ENCODE measurements at regions not wholly inside any gene's neighbourhood (a gene's known extent, or its start where the extent isn't known, plus 50 kb on each side); places are given as distances from the start of the nearest gene placed in this dataset.

DNA sequence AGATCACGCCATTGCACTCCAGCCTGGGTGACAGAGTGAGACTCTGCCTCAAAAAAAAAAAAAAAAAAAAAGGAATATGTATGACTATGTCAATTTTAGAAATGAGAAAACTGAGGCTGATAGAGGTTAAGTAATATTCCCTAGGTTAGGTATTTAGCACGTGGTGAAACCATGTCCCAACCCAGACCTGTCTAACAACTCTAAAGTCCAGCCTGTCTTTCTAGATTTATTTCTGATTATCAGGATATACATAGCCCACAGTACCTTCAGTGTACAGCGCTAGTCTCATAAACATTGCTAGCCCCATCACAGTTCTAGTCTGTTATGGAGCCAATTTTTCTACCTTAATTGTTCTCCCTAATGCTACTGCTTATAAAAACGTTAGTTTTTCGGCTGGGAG, 88.4 kb upstream of the RAP2B start:
- Histone ChIP-seq H3K9me3 (no peaks in the 10 kb centered on the region), H3K4me3 (no peak overlapping the region), H3K27ac (no peak overlapping the region), H3K4me1 (no peaks in the 10 kb centered on the region), H3K36me3 (no peaks in the 10 kb centered on the region), H3K27me3 (no peaks in the 10 kb centered on the region)
- TF ChIP-seq EP300 (IDR thresholded peaks at IDR 0.05): no peak
- TF ChIP-seq, protein P1, sequence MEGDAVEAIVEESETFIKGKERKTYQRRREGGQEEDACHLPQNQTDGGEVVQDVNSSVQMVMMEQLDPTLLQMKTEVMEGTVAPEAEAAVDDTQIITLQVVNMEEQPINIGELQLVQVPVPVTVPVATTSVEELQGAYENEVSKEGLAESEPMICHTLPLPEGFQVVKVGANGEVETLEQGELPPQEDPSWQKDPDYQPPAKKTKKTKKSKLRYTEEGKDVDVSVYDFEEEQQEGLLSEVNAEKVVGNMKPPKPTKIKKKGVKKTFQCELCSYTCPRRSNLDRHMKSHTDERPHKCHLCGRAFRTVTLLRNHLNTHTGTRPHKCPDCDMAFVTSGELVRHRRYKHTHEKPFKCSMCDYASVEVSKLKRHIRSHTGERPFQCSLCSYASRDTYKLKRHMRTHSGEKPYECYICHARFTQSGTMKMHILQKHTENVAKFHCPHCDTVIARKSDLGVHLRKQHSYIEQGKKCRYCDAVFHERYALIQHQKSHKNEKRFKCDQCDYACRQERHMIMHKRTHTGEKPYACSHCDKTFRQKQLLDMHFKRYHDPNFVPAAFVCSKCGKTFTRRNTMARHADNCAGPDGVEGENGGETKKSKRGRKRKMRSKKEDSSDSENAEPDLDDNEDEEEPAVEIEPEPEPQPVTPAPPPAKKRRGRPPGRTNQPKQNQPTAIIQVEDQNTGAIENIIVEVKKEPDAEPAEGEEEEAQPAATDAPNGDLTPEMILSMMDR (IDR thresholded peaks at IDR 0.05): no peak
- TF ChIP-seq POLR2A (IDR thresholded peaks at IDR 0.05): no peak
- TF ChIP-seq POLR2AphosphoS5 (IDR thresholded peaks at IDR 0.05): no peak
- 62% methylated on average over 5 of the region's 5 CpGs for WGBS
- no peak for DNase-seq (ENCODE audit: low spot score in 2 of 2)

DNA sequence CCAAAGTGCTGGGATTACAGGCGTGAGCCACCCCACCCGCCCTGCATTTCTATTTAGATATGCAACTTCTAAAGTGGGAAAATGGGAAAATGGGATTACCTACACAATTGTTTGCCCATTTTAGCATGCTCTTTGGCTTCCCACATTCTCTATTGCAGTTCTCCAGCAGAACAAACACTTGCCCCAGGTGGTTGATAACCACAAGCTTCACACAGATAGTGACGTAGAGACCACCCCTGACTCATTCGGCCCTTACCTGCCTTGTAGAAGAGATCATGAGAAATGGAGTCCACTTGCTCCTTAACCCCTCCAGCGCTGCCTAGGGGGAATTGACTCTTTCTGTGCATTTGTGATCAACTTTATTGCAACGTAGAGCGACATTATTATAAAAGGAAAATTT, 83.2 kb upstream of the RAP2B start:
- DNase-seq (ENCODE audit: low spot score in 2 of 2): no peak
- Histone ChIP-seq H3K27ac (no peak overlapping the region), H3K27me3 (no peaks in the 10 kb centered on the region), H3K4me3 (no peak overlapping the region), H3K36me3 (no peaks in the 10 kb centered on the region), H3K4me1 (no peaks in the 10 kb centered on the region), H3K9me3 (no peaks in the 10 kb centered on the region)
- WGBS: 89% methylated on average over 7 of the region's 7 CpGs
- TF ChIP-seq EP300 (IDR thresholded peaks at IDR 0.05) (no peak), POLR2A (IDR thresholded peaks at IDR 0.05) (no peak), POLR2AphosphoS5 (IDR thresholded peaks at IDR 0.05) (no peak)
- TF ChIP-seq, protein P1 (IDR thresholded peaks at IDR 0.05): no peak

- no peaks in the 10 kb centered on the region for H3K9me3 ChIP-seq
- H3K27ac ChIP-seq: no peak overlapping the region
- H3K4me3 ChIP-seq: no peak overlapping the region
- no peaks in the 10 kb centered on the region for H3K4me1 ChIP-seq
- no peaks in the 10 kb centered on the region for H3K36me3 ChIP-seq
- no peaks in the 10 kb centered on the region for H3K27me3 ChIP-seq
- TF ChIP-seq, protein P1 (IDR thresholded peaks at IDR 0.05): no peak
- TF ChIP-seq POLR2AphosphoS5 (IDR thresholded peaks at IDR 0.05) (no peak), POLR2A (IDR thresholded peaks at IDR 0.05) (no peak), EP300 (IDR thresholded peaks at IDR 0.05) (no peak)
- DNase-seq (ENCODE audit: low spot score in 2 of 2): no peak
These were observed 82.6 kb upstream of the RAP2B start for GRCh38 chr3:153079386-153079785.

DNA sequence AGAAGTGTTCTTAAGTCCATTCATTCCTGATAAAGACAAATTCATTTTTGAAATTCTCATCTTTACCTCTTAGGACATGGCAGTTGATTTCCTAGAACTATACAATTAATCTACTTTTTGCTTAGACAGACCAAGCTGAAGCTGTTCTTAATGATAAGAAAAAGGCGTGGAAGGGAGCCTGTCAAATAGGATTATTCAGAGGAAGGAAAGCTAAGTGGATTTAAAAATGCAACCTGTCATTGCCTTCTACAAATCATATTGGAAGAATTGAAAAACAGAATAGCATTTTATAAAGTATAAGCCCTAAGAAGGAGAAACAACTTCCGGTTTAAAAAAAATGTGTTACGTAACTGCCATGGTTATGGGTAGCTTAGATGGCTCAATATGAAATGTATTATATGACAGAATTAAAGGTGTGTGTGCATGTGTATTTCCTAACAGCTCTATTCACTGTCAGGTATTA, 81.2 kb upstream of the RAP2B start:
- DNase-seq (ENCODE audit: low spot score in 2 of 2): no peak
- TF ChIP-seq POLR2AphosphoS5 (IDR thresholded peaks at IDR 0.05) (no peak), EP300 (IDR thresholded peaks at IDR 0.05) (no peak), POLR2A (IDR thresholded peaks at IDR 0.05) (no peak)
- TF ChIP-seq, protein P1 (IDR thresholded peaks at IDR 0.05): no peak
- Histone ChIP-seq H3K4me3 (no peak overlapping the region), H3K4me1 (no peaks in the 10 kb centered on the region), H3K9me3 (no peaks in the 10 kb centered on the region), H3K27ac (no peak overlapping the region), H3K36me3 (no peaks in the 10 kb centered on the region), H3K27me3 (no peaks in the 10 kb centered on the region)
- WGBS: 59% methylated on average over 3 of the region's 3 CpGs

DNA sequence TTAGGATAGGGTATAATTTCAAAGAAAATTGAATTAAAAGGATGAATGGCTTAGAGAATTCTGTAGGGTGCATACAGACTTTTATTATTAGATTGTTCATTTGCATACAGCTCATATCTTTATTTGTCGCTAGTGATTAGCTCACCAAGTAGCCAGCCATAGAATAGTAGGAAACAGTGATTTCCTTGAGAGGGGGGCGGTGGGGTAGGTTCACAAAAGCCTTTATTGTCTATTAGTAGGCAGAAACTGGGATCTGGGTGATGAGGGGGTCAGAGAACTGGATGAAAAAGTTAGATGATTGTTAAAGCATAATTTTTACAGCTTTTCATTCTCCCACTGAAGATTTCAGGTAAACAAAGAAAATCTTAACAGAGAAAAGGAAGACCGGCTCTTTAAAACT, 77.6 kb upstream of the RAP2B start:
- no peak overlapping the region for H3K27ac ChIP-seq
- no peaks in the 10 kb centered on the region for H3K9me3 ChIP-seq
- no peaks in the 10 kb centered on the region for H3K27me3 ChIP-seq
- WGBS: 81% methylated on average over 3 of the region's 3 CpGs
- no peak overlapping the region for H3K4me3 ChIP-seq
- H3K4me1 ChIP-seq: no peaks in the 10 kb centered on the region
- H3K36me3 ChIP-seq: no peaks in the 10 kb centered on the region
- TF ChIP-seq, protein P1 (IDR thresholded peaks at IDR 0.05): no peak
- no peak for TF ChIP-seq POLR2AphosphoS5 (IDR thresholded peaks at IDR 0.05)
- TF ChIP-seq EP300 (IDR thresholded peaks at IDR 0.05): no peak
- no peak for TF ChIP-seq POLR2A (IDR thresholded peaks at IDR 0.05)
- no peak for DNase-seq (ENCODE audit: low spot score in 2 of 2)
